GM23338 (cell line): ENCODE measurements at regions not wholly inside any gene's neighbourhood (a gene's known extent, or its start where the extent isn't known, plus 50 kb on each side); places are given as distances from the start of the nearest gene placed in this dataset.
A peak's percentile ranks its signal among the peaks of the same experiment; 100 is the strongest.

Source experiments
- ATAC-seq: fragments of 200-7000 bp; cut with Tn5 transposase; 3 replicates; pipeline ENCODE4 v1.9.1; 2020
- DNase-seq: peaks from one replicate; pipeline ENCODE4 v3.0.0-alpha.2; 2015; ENCODE audit warnings: low spot score
- H2AFZ ChIP-seq: fragments of 200-600 bp; sonication (generic); 2 replicates; pipeline ENCODE4 v1.8.0; 2016; ENCODE audit warnings: antibody characterized with exemption, mild to moderate bottlenecking, moderate library complexity
- H3F3A ChIP-seq: fragments of 200-600 bp; sonication (generic); replicated peaks from 2 replicates; pipeline ENCODE4 v1.8.0; 2017; ENCODE audit warnings: antibody characterized with exemption, mixed run types, low read depth
- H3K27ac ChIP-seq: fragments of 200-600 bp; sonication (generic); 2 replicates; pipeline ENCODE4 v1.6.1; 2016; ENCODE audit warnings: low read depth
- H3K27me3 ChIP-seq: fragments of 200-600 bp; sonication (generic); 2 replicates; pipeline ENCODE4 v1.8.0; 2016; ENCODE audit warnings: mild to moderate bottlenecking, mixed run types, moderate library complexity; ENCODE audit not compliant: insufficient read depth
- H3K36me3 ChIP-seq: fragments of 200-600 bp; sonication (generic); 2 replicates; pipeline ENCODE4 v1.8.0; 2016; ENCODE audit warnings: mild to moderate bottlenecking; ENCODE audit not compliant: insufficient read depth
- H3K4me1 ChIP-seq: fragments of 200-600 bp; sonication (generic); 2 replicates; pipeline ENCODE4 v1.8.0; 2016; ENCODE audit warnings: mild to moderate bottlenecking, moderate library complexity; ENCODE audit not compliant: insufficient read depth
- H3K4me2 ChIP-seq: fragments of 200-600 bp; sonication (generic); 2 replicates; pipeline ENCODE4 v1.7.1; 2017; ENCODE audit warnings: mixed run types
- H3K4me3 ChIP-seq: fragments of 200-600 bp; sonication (generic); 2 replicates; pipeline ENCODE4 v1.6.1; 2016; ENCODE audit warnings: mixed run types
- H3K79me2 ChIP-seq: fragments of 200-600 bp; sonication (generic); replicated peaks from 2 replicates; pipeline ENCODE4 v1.8.0; 2017; ENCODE audit warnings: mild to moderate bottlenecking; ENCODE audit not compliant: insufficient read depth
- H3K9me2 ChIP-seq: fragments of 200-600 bp; sonication (generic); 2 replicates; pipeline ENCODE4 v1.8.0; 2017; ENCODE audit not compliant: insufficient read depth
- H4K20me1 ChIP-seq: fragments of 200-600 bp; sonication (generic); replicated peaks from 2 replicates; pipeline ENCODE4 v1.8.0; 2017; ENCODE audit warnings: mild to moderate bottlenecking; ENCODE audit not compliant: insufficient read depth
- H3K27ac Mint-ChIP-seq: 2 replicates; pipeline ENCODE4 v1.8.0; 2020; ENCODE audit warnings: inconsistent platforms, mild to moderate bottlenecking, moderate library complexity, mixed read lengths
- H3K27me3 Mint-ChIP-seq: 3 replicates; pipeline ENCODE4 v1.8.0; 2022; ENCODE audit warnings: low read depth, mild to moderate bottlenecking, moderate library complexity, mixed read lengths, inconsistent platforms; ENCODE audit not compliant: insufficient read depth, poor library complexity
- H3K36me3 Mint-ChIP-seq: 3 replicates; pipeline ENCODE4 v1.8.0; 2021; ENCODE audit warnings: low read depth, mild to moderate bottlenecking, inconsistent platforms, moderate library complexity, mixed read lengths
- H3K4me1 Mint-ChIP-seq: 3 replicates; pipeline ENCODE4 v1.8.0; 2020; ENCODE audit warnings: mild to moderate bottlenecking, inconsistent platforms, mixed read lengths
- H3K4me3 Mint-ChIP-seq: 3 replicates; pipeline ENCODE4 v1.8.0; 2021; ENCODE audit warnings: moderate library complexity, mild to moderate bottlenecking, inconsistent platforms, mixed read lengths
- H3K9me3 Mint-ChIP-seq: 3 replicates; pipeline ENCODE4 v1.8.0; 2020; ENCODE audit warnings: moderate library complexity, mild to moderate bottlenecking, inconsistent platforms, mixed read lengths
- CREB1 ChIP-seq: fragments of 250-450 bp; sonication (Bioruptor Pico); IDR thresholded peaks from 2 replicates; pipeline ENCODE4 v1.5.0; 2020; ENCODE audit warnings: low read depth, mild to moderate bottlenecking, moderate library complexity
- CTCF ChIP-seq, 2 experiments: fragments of 200-600 bp in 1 of 2; sonication (generic) in 1 of 2; conservative IDR thresholded peaks; 2 replicates each; pipeline versions ENCODE4 v1.5.1 to v1.6.1; 2016 to 2017; ENCODE audit warnings: antibody characterized with exemption in 2 of 2, low read depth in 2 of 2, mild to moderate bottlenecking in 2 of 2, moderate library complexity in 1 of 2
- ETS1 ChIP-seq: IDR thresholded peaks from 2 replicates; pipeline ENCODE4 v1.6.1; 2016; ENCODE audit warnings: antibody characterized with exemption
- EZH2 ChIP-seq: fragments of 200-600 bp; sonication (generic); IDR thresholded peaks from one replicate; pipeline ENCODE4 v1.8.0; 2017; ENCODE audit warnings: antibody characterized with exemption, mild to moderate bottlenecking, low read depth; ENCODE audit not compliant: unreplicated experiment
- EZH2phosphoT487 ChIP-seq: fragments of 200-600 bp; sonication (generic); IDR thresholded peaks from one replicate; pipeline ENCODE4 v1.8.1; 2018; ENCODE audit warnings: antibody characterized with exemption; ENCODE audit not compliant: unreplicated experiment
- JUNB ChIP-seq: IDR thresholded peaks from one replicate; pipeline ENCODE4 v1.6.1; 2016; ENCODE audit warnings: antibody characterized with exemption; ENCODE audit not compliant: unreplicated experiment
- NANOG ChIP-seq: IDR thresholded peaks from 2 replicates; pipeline ENCODE4 v1.6.1; 2016; ENCODE audit warnings: antibody characterized with exemption, borderline replicate concordance
- POLR2AphosphoS5 ChIP-seq: IDR thresholded peaks from 2 replicates; pipeline ENCODE4 v1.6.1; 2016; ENCODE audit warnings: antibody characterized with exemption, low read depth
- REST ChIP-seq: IDR thresholded peaks from one replicate; pipeline ENCODE4 v1.6.1; 2018; ENCODE audit warnings: antibody characterized with exemption; ENCODE audit not compliant: unreplicated experiment
- STAT1 ChIP-seq: IDR thresholded peaks from one replicate; pipeline ENCODE4 v1.6.1; 2016; ENCODE audit warnings: antibody characterized with exemption; ENCODE audit not compliant: unreplicated experiment
- ZNF114 ChIP-seq: fragments of 250-450 bp; sonication (Bioruptor Pico); IDR thresholded peaks from 2 replicates; pipeline ENCODE4 v1.5.0; 2020; ENCODE audit warnings: mild to moderate bottlenecking, moderate library complexity
- ZNF331 ChIP-seq: fragments of 250-450 bp; sonication (Bioruptor Pico); IDR thresholded peaks from 2 replicates; pipeline ENCODE4 v1.5.0; 2020; ENCODE audit warnings: low read depth, mild to moderate bottlenecking, moderate library complexity
- ZNF462 ChIP-seq: fragments of 250-450 bp; sonication (Bioruptor Pico); IDR thresholded peaks from 2 replicates; pipeline ENCODE4 v1.5.0; 2020; ENCODE audit warnings: mild to moderate bottlenecking, moderate library complexity

GRCh38 chr5:24786108-24786507 lies 141.3 kb upstream of the CDH10 start:
- Histone ChIP-seq H3K4me1 (no peaks in the 10 kb centered on the region), H3K27ac (no peak overlapping the region), H3K9me2 (no peaks in the 10 kb centered on the region), H2AFZ (peak overlapping the region; percentile 20; the same call in 1 of the 2 replicates), H3K27me3 (no peaks in the 10 kb centered on the region), H3K36me3 (no peaks in the 10 kb centered on the region), H3K79me2 (no peaks in the 10 kb centered on the region), H3F3A (no peaks in the 10 kb centered on the region), H3K4me3 (no peak overlapping the region), H3K4me2 (no peak overlapping the region), H4K20me1 (no peaks in the 10 kb centered on the region)
- no peaks in the 10 kb centered on the region for H3K9me3 Mint-ChIP-seq
- H3K27me3 Mint-ChIP-seq, result peaks cover under 1% of the 10 kb centered on the region
- peaks cover 5% of the 10 kb centered on the region; the same call in 2 of the 3 replicates for H3K4me1 Mint-ChIP-seq
- H3K36me3 Mint-ChIP-seq, result no peaks in the 10 kb centered on the region
- H3K4me3 Mint-ChIP-seq, result no peak overlapping the region
- TF ChIP-seq NANOG (no peak), ZNF114 (no peak), CTCF (conservative IDR thresholded peaks at IDR 0.05; ENCODE audit: low read depth in 2 of 2) (no peak), POLR2AphosphoS5 (no peak), CREB1 (CRISPR knock-in tag) (no peak), ETS1 (no peak), ZNF462 (CRISPR knock-in tag) (no peak), EZH2 (no peak), REST (no peak), STAT1 (no peak), EZH2phosphoT487 (no peak), ZNF331 (CRISPR knock-in tag) (no peak), JUNB (no peak)
- H3K27ac Mint-ChIP-seq, result no peak overlapping the region
- ATAC-seq (peak; percentile 74), DNase-seq (peak; percentile 11)
